HG02943 (cell line): ENCODE measurements at regions not wholly inside any gene's neighbourhood (a gene's known extent, or its start where the extent isn't known, plus 50 kb on each side); places are given as distances from the start of the nearest gene placed in this dataset.

Experiments
- ATAC-seq: cut with Tn5 transposase; IDR thresholded peaks from one replicate; pipeline ENCODE4 v1.9.1; 2021; ENCODE audit warnings: mild to moderate bottlenecking, low read depth, moderate library complexity; ENCODE audit not compliant: unreplicated experiment

DNA sequence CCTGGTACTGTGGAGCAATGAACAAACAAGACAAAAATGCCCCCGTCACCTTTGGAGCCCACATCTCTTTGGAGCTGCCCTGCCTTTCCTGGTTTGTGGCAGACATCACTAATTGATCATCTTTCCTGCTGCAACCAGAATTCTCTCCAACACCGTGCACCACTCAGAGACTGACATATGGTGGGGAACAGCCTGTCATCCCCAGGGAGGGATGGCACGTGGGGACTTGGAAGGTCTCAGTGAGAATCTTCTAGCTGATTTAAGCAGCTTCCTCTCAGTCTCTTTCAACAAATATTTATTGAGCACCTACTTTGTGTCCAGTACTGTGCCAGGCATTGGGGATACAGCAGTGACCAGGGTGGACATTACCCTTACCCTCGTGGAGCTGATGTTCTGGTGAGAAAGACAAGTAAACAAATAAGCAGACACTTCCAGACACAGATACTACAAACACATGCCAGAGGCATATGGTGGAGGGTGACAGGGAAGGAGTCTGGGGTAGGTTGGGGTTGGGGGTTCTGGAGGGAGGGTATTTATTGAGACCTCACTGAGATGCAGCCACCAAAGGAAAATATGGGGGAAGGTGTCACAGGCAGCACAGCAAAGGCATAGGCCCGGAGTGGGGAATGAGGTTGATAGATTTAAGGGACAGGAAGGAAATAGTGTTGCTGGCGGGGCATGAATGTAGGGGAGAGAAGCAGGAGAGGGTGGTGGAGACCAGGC lies 82.3 kb downstream of the CEBPB start:
- no peak for ATAC-seq

DNA sequence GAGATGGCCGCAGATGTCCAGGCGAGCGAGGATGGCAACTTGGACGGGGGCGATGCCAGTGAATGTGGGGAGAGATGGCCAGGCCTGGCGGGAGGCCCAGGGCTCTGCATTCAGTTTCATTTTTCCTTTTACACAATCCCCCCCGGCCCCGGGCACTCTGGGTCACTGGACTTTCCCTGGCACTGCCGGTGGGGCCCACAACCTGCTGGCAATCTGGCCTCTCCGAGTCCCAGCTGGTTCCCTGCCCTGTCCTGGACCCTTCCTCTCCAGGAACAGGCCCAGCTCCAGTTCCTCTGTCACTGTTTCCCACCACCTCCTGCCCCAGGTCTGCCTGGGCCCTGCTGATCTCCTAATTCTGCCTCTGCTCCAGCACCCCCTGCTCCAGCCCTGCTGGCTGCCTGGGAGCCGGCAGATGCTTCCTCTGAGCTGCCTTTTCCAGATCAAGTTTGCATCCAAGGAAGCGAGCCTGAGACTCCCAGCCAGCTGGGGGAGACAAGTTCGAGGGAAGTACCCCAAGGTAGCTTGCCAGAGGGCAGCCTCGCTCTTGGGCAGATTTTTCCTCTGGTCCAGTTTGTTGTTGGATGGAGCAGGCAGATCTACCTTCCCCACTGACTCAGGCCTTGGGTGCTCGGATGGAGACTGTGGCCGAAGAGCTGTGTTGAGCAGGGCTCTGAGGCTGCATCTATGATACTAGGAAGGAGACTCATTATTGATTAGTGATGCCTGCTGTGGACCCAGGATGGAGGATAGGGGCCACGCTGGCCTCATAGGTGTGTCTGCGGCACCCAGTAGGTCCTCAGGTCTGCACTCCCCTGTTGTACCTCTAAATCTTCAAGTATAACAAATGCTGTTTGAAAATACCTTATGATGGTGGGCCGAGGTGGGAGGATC lies 83.2 kb downstream of the CEBPB start:
- no peak for ATAC-seq

DNA sequence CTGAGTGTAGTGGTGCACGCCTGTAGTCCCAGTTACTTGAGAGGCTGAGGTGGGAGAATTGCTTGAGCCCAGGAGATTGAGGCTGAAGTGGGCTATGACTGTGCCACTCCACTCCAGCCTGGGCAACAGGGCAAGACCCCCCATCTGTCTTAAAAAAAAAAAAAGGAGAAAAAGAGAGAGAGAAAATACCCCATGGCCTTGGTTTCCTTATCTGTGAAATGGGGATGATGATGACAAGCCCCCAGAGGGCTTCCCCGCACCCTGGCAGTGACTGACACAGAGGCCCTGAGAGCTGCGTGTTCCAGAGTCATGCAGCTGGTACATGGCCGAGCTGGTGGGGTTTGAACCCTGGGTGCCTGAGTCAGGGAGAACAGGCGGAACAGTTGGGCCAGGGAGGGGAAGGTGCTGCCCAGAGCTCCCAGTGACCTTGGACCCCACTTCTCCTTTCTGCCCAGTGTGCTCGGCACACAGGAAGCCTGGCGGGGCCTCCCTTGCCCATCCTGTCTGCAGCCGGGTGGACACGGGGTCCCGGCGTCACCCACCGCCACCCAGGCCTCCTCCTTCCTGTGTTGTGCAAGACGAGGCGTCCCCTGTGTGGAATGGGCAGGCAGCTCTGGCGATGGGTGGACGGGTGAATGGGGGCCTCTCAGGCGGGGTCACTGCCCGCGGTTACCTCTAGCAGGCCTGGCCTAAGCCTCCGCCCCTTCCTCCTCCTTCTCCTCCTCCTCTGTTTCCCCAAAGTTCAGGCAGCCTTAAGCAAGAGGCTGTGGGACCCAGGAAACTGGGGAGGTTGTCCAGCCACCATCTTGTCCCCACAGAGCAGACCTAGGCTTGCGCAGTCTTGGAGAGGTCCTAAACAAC lies 84.2 kb downstream of the CEBPB start:
- no peak for ATAC-seq

DNA sequence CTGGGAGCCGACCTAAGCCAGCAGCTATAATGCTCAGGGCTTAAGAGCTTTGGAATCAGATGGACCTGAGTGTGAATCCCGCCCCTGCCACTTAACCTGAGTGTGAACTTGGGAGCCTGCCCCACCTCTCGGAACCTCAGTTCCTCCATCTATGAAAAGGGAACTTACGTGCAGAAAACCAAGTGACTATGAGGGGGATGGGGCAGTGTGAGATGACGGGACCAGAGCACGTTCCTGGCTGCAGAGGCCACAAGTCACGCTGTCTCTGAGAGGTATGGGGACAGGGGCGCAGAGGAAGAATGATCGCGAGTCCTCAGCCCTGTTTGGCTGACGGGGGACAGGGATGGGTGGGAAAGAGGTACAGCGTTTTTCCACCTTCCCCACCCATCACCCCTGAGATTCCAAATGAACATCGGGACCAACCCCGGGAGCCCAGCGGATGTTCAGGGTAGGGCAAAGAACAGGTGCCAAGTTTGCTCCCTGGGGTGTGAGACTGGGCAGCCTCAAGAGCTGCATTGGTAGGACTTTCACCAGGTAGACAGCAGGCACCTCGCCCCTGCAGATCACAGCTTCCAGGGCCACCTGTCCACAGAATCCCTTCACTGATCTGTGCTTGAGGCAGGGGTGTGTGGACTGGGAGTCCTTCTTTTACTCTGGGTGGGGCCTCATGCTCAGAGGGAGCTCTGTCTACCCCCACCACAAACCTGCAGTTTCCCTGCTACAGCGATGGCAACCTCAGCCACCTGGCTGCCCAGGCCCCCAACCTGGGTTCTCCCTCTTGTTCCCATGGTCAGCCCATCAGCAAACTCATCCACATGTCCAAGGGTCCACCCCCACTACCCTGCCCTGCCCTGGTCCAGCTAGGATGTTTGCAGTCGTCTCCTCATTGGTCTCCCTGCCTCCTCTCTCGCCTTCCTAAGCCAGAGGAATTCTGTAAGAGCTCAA lies 85.8 kb downstream of the CEBPB start:
- no peak for ATAC-seq

DNA sequence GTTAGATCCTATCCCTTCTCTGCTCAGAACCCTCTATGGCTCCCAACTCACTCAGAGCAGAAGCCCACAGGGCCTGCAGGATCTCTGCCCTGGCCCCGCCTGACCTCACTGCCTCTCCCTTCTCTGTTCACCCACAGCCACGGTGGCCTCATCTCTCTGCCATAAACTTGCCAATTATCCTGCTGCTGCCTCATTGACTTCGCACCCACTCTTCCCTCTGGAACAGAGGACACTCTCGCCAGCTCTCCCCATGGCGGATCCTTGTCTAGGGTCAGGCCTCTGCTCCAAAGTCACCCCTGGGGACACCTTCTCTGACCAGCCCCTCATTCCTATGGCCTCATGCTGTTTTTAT lies 86.4 kb downstream of the CEBPB start:
- no peak for ATAC-seq

DNA sequence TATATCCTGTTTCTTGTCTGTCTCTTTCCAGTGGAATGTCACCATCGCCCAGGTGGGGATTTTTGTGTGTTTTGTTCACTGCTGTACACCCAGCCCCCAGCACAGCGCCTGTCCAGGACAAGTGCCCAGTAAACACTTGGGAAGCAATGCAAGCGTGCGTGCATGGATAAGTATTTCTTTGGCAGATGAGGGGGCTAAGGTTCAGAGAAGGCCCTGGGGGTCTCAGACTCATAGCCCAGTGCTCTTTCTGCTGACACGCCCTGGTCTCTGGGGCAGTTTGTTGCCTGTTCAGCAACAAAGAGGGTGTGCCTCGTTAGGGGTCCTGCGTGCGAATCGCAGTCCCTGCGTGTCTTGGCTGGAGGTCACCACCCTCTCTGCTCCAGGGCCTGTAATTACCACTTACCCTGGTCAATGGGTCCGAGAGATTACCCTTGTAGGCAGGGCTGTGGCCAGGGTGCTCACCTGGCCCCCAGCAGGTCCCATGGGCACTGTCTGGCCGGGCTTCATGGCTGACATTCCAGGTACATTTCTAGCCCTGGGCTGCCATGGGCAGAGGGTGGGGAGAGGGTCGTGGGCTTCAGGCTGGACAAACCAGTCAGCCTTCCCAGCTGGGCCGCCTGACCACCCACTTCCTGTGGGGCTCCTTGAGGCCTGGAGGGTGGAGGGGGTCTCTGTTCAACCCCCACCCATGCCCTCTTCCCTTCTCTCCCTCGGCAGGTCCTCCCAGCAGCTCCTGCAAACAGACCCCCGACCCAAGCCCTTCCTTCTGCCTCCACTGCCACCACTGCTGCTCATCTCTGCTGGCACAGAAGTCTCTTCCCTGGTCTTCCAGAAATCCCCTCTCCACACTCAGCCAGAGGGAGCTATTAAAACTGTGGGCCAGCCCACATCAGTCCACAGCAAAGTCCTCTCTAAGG lies 87.1 kb downstream of the CEBPB start:
- ATAC-seq: no peak

DNA sequence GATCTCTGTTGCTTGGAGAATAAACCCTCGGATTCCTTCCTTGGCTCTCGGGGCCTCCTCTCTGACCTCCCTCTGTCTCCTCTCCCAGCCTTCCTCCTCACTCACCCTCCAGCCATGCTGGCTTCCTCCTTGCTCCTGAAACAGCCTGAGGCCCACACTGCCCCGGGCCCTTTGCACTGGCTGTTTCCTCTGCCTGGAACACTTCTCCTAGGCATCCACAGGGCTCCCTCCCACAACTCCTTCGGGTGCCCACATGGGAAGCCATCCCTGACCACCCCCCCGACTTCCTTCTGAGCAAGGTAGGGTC lies 87.7 kb downstream of the CEBPB start:
- no peak for ATAC-seq

DNA sequence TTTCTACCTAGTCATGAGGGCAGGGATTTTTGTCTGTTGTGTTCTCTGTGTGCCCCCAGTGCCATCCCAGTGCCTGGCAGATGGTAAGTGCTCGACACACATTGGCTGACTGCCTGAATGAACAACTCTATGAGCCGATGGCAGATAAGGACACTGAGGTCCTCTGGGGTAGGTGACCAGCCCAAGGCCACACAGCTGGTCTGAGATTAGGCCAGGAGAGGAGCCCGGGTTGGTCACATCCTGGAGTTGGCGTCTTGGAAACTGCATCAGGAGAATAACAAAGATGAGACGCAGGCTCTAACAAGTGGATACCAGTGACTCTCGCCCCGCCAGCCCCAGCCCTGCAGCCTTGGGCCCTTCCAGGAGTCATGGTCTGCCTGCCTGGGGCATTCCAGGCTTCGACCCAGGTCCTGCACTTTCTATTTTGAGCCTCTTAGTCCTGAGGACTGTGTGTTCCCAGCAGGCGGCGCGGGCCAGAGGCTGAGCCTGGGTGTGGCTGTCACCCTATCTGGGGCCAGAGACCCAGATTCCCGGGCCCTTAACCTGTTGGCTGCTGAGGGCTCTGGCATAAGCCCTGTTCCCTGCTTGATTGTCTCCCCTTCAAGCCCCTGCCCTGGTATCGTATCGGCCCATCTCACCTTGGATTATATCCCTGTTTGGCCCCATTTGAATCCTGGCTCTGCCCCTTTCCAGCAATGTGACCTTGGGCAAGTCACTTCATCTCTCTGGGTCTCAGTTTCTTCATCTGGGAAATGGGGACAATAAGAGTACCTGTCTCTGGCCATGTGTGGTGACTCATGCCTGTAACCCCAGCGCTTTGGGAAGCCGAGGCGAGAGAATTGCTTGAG lies 88.3 kb downstream of the CEBPB start:
- no peak for ATAC-seq

DNA sequence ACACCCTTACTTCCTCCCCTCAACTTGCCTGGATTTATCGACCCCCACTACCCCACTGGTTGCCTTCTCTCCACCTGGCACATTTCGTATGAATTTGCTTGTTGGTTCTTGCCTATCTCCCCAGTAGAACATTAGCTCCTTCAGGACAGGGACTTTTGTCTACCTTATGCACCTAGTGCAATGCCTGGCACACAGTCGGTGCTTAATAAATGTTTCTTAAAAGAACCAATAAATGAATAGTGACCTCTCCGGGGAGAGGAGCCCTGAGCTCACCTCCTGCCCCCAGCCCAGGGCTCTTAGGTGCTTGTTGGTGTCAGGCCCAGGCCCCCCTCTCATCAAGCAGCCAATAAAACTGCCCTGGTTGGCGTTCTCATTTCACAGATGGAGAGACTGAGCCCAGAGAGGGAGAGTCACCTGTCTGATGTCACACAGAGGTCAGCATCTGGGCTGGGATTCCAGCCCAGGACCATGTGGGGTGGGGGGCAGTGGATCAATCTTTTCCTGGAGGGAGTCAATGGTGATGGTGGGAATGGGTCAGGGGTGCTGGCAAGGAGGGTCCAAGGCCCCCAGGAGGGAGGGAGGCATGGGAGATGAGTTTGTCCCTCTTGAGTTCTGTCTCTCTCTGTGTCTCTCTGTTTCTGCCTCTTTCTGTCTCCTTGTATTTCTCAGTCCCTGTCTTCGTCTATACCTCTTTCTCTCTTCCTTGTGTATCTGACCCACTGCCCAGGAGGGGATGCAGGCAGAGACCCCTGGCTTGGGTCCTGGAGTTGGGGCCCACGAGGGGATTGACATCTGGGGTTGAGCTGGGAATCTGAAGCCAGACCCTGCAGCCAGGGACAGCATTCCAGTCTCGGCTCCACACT lies 89.6 kb downstream of the CEBPB start:
- ATAC-seq: no peak

DNA sequence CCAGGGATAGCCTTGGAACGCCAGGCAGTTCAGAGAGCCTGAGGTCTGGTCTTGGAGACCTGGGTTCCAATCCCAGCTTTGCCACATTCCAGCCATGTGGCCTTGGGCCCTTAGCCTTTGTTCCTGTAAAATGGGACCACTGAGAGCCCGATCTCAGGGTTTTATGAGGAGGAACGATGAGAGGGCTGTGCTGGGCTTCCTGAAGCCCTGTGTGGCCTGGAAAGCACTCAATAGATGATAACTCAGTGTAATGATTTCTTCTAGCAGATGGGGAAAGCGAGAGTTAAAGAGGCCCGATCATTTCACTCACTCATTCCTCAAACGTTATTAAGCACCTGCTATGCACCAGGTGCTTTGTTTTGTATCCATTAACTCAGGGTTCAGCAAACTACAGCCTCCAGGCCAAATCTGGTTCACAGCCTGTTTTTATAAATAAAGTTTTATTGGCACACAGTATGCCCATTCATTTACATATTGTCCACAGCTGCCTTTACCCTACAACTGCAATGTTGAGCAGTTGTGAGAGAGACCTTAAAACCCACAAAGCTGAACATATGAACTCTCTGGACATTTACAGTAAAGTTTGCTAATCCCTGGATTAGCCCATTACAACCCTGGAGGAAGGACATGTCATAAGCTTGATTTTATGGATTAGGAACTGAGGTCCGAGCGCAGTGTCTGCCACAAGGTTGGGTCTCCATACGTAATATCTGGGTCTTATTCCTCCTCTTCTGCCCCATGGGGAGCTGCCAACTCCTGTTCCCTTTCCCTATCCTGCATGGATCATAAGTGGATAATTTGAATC lies 90.4 kb downstream of the CEBPB start:
- ATAC-seq: no peak

DNA sequence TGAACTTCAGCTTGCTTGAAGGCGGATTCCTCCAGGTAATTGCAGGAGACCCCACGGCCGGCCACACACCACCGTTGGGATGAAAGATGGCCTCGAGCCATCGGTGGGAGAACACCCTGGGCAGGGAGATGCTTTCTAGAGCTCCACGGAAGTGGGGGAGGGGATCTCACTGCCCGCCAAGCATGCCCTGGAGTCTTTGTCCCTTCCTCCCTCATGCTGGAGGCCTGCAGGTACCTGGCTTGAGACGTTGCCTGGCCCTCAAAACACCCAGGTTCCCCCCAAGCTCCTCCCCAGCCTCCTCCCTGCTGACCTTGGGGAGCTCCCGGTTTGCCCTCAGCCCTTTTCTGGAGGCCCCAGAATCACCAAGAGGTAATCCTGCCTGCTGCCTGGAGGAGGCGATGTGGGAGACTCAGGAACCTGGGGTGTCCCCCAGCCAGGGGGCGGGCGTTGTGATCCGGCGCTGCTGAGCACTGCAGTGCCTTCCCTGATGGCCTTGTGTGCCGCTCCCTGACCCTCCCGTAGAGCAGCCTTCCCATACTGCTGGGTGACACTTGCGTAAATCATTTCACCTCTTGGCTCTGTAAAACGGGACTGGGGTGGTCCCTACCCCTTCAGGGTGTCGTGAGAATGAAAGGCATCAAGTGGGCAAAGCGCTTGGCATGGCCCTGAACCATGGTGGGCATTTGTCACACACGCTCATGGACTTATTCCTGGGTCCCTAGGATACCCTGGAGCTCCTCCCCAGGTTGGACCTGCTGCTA lies 91.4 kb downstream of the CEBPB start:
- ATAC-seq: no peak

DNA sequence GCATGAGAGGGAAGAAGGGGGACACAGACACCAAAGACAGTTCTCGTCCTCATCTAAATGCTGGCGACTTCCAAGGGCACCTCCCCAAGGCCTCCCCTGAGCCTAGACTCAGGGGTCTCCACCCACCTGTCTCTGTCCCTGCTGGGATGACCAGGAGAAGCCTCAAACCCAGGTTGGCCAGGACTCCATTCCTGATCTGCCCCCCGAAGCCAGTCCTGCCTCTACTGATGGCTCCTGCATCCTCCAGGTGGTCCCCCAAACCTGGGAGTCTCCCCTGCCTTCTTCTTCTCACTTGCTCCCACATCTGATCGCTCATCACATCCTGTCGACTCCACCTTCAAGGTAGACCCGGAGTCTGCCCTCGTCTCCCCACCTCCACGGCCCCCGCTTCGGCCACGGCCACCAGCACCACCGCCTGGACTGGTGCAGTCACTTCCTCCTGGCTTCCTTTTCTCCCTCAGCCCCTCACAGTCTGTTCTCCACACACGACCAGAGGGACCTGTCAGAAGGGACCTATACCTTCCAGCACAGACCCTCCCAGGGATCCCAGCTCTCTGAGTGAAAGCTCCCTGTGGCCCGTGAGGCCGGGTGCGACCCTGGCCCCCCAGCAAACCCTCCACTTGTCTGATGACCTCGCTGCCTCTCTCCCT lies 92.1 kb downstream of the CEBPB start:
- ATAC-seq: no peak

DNA sequence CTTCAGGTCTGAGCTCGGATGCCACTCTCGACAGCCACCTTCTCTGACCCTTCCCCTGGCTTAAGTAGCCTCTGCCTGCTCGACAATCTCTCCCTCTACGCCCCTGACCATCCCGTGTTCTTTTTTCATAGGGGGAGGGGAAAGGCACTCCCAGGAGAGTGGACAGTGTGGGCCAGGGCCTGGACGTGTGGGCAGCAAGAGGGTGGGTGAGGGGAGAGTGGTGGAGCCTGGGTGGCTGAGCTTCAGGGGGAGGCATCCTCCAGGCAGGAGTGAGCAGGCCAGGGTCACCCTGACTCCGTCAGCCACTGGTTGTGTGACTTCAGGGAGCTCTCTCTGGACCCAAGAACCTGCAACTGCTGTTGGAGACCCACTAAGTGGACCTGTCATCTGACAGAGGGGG lies 92.7 kb downstream of the CEBPB start:
- ATAC-seq: no peak

DNA sequence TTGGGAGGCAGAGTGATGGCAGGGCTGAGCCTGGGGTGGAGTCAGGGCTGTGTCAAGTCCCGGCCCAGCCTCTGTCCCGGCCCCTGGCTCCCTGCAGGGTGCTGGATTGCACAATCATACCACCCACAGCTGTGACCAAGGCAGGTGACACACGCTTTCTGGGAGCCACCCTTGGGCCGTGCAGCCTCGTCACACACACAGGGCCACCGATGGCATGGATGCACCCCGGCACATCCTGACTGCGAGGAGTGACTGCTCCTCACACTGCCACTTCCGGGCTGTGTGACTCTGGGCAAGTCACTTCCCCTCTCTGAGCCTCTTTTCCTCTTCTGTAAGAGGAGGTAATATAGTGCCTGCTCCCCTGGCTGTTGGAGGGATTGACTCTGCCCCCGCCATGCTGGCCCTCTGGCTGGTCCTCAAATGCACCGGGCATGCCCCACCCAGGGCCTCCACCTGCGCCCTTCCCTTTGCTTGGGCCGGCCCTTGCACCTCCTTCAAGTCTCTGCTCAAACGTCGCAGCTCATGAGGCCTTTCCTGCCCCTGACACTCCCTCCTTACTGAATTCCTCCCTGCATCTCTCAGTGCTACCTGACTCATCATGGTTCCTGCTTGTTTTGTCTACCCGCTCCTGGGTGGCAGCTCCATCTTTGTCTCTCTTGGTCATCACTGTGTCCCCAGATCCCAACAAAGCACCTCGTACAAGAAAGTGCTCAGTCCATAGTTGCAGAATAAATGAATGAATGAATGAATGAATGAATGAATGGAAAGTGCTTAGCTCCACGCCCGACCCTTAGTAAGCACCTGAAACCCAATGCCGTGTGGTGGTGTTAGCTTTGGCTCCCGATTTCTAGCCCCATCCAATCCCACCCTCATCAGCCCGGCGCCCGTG lies 93.5 kb downstream of the CEBPB start:
- no peak for ATAC-seq
